ENCODE measurements at regions not wholly inside any gene's neighbourhood (a gene's known extent, or its start where the extent isn't known, plus 50 kb on each side); places are given as distances from the start of the nearest gene placed in this dataset.
A peak's percentile ranks its signal among the peaks of the same experiment; 100 is the strongest.

DNA sequence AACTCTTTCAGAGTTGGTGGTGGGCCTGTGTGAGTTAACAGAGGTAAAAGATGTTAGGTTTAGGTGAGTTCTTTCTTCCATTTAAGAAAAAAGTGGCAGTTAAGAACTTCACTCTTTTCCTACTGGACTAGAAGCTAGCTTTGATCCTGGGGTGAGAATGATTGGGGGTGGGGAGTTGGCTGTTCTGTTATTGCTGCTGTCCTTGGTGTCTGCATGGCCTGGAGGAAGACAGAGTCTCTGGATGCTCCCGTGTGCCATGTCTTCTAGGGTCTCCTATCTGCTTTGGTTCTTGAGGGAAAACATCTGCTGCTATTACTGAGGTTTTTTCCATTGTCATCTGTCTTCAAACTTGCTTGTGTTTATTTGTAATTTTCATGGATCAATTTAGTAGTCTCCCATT is 275.7 kb downstream of the HLX start:
- H3K27me3 Mint-ChIP-seq (ENCODE audit: low read depth in 2 of 2), result no peaks in the 10 kb centered on the region
- H3K27ac ChIP-seq (ENCODE audit: low read length), result no peak overlapping the region
- DNase-seq (no peak), ATAC-seq (no peak)
- no peak overlapping the region for H3K27ac Mint-ChIP-seq
- H3K4me3 ChIP-seq (ENCODE audit: low read length), result no peak overlapping the region
- no peak overlapping the region for H3K4me3 Mint-ChIP-seq
- no peaks in the 10 kb centered on the region for H3K36me3 Mint-ChIP-seq
- no peaks in the 10 kb centered on the region for H3K4me1 Mint-ChIP-seq
- H3K9me3 Mint-ChIP-seq, result no peaks in the 10 kb centered on the region
- TF ChIP-seq, protein P1, sequence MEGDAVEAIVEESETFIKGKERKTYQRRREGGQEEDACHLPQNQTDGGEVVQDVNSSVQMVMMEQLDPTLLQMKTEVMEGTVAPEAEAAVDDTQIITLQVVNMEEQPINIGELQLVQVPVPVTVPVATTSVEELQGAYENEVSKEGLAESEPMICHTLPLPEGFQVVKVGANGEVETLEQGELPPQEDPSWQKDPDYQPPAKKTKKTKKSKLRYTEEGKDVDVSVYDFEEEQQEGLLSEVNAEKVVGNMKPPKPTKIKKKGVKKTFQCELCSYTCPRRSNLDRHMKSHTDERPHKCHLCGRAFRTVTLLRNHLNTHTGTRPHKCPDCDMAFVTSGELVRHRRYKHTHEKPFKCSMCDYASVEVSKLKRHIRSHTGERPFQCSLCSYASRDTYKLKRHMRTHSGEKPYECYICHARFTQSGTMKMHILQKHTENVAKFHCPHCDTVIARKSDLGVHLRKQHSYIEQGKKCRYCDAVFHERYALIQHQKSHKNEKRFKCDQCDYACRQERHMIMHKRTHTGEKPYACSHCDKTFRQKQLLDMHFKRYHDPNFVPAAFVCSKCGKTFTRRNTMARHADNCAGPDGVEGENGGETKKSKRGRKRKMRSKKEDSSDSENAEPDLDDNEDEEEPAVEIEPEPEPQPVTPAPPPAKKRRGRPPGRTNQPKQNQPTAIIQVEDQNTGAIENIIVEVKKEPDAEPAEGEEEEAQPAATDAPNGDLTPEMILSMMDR (IDR thresholded peaks at IDR 0.05), result no peak
- WGBS (ENCODE audit: insufficient coverage), result 93% methylated on average over 1 of the region's 1 CpG
- no peaks in the 10 kb centered on the region for H3K36me3 ChIP-seq (ENCODE audit: control insufficient read depth, insufficient read depth, low read length)
- no peaks in the 10 kb centered on the region for H3K27me3 ChIP-seq (ENCODE audit: control insufficient read depth, insufficient read depth, low read length)
- H3K4me1 ChIP-seq (ENCODE audit: control insufficient read depth, insufficient read depth, low read length), result peaks cover 3% of the 10 kb centered on the region
- no peaks in the 10 kb centered on the region for H3K9me3 ChIP-seq (ENCODE audit: control insufficient read depth, insufficient read depth, low read length)
- intact Hi-C loops (cut with micrococcal nuclease), result no loop called here

DNA sequence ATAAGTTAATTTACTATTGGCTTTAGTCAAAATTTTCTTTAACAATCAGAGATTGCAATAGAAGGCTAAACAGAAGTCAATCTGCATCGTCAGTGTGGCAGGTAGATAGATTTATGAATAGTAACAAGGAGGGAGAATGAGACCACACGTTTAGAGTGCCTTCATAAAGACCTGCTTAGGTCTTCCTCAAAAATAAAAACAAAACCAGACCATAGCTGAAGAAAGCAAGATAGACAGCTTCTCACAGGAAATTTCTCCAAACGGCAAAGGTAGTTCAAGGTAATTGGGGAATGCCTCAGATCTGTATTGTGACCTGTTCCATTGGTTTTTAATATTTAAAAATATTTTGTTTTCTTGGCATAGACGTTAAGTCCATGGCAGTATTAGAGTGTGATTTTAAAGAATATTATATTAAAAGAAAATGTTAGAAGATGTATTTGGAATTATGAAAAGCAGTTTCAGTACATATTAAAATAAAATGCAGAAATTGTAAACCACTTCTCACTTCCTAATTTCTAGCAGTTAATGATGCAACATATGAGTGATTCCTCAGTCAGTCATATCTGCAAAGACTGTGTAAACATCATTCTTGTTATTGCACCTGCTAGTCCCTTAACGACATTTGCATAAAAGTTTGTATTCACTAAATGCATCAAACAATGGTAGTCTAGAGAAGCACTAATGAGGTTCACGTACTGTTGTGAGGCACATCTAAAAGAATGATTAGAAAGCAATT is 278.0 kb downstream of the HLX start:
- Histone ChIP-seq H3K4me3 (ENCODE audit: low read length) (no peak overlapping the region), H3K27ac (ENCODE audit: low read length) (peak overlapping the region; percentile 23), H3K9me3 (ENCODE audit: control insufficient read depth, insufficient read depth, low read length) (no peaks in the 10 kb centered on the region), H3K36me3 (ENCODE audit: control insufficient read depth, insufficient read depth, low read length) (no peaks in the 10 kb centered on the region), H3K4me1 (ENCODE audit: control insufficient read depth, insufficient read depth, low read length) (peaks cover 3% of the 10 kb centered on the region), H3K27me3 (ENCODE audit: control insufficient read depth, insufficient read depth, low read length) (no peaks in the 10 kb centered on the region)
- 40% methylated on average over 4 of the region's 6 CpGs for WGBS (ENCODE audit: insufficient coverage)
- Mint-ChIP-seq H3K9me3 (peaks cover 0 to 2% of the 10 kb centered on the region in 2 donors), H3K36me3 (no peaks in the 10 kb centered on the region), H3K4me1 (no peaks in the 10 kb centered on the region), H3K27me3 (ENCODE audit: low read depth in 2 of 2) (no peaks in the 10 kb centered on the region), H3K4me3 (no peak overlapping the region), H3K27ac (no peak overlapping the region)
- ATAC-seq, result peak in 1 of 3 donors; percentile 50
- intact Hi-C loops (cut with micrococcal nuclease), result no loop called here
- TF ChIP-seq, protein P1 (IDR thresholded peaks at IDR 0.05), result no peak
- no peak for DNase-seq

DNA sequence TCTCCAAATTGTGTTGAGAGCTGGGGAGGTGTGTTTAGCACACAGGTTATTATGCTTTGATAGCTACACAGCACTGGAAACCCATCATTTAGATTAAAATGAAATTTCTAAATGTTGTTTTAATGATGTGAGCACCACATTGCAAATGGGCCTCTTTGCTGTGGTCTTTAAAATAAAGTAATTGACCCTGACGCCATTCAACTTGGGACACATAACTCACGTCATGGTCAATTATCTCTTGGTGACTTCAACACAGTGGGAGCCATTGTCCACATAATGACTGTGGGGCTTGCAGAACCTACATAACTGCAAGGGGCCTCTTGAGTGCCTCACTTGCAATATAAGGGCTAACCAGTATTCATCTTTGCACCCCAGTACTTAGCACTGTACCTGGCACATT is 280.4 kb downstream of the HLX start:
- intact Hi-C loops (cut with micrococcal nuclease), result no loop called here
- no peak overlapping the region for H3K4me3 ChIP-seq (ENCODE audit: low read length)
- no peak overlapping the region for H3K27ac ChIP-seq (ENCODE audit: low read length)
- H3K36me3 Mint-ChIP-seq, result no peaks in the 10 kb centered on the region
- no peaks in the 10 kb centered on the region for H3K9me3 ChIP-seq (ENCODE audit: control insufficient read depth, insufficient read depth, low read length)
- DNase-seq (no peak), ATAC-seq (no peak)
- peaks cover 0 to 3% of the 10 kb centered on the region in 2 donors for H3K27me3 Mint-ChIP-seq (ENCODE audit: low read depth in 2 of 2)
- H3K4me3 Mint-ChIP-seq, result no peak overlapping the region
- peaks cover 0 to 2% of the 10 kb centered on the region in 2 donors for H3K9me3 Mint-ChIP-seq
- no peaks in the 10 kb centered on the region for H3K4me1 Mint-ChIP-seq
- H3K4me1 ChIP-seq (ENCODE audit: control insufficient read depth, insufficient read depth, low read length), result peaks cover 3% of the 10 kb centered on the region
- no peaks in the 10 kb centered on the region for H3K27me3 ChIP-seq (ENCODE audit: control insufficient read depth, insufficient read depth, low read length)
- WGBS (ENCODE audit: insufficient coverage), result 95% methylated on average over 2 of the region's 2 CpGs
- TF ChIP-seq, protein P1 (IDR thresholded peaks at IDR 0.05), result no peak
- H3K36me3 ChIP-seq (ENCODE audit: control insufficient read depth, insufficient read depth, low read length), result no peaks in the 10 kb centered on the region
- no peak overlapping the region for H3K27ac Mint-ChIP-seq

DNA sequence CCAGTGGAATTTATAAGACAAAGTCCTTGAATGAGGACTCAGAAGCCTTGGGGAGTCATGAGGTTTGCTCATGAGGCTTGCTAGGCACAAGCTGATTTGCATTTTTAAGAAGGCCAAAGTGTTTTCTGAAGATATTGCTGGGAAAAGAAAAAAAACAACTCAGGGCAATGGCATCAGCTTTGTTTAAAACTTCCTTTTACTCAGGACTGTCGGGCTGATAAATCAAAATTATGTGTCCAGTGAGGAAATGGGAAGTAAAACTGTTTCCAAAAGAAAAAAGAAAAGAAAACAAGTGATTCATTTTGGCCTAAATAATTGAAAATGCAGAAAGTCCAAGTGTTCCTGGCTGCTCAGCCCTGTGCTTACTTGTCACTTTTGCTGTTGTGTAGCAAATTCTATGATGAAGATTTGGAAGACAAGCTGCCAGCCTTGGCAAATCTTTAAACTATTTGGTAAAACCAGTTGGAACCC is 282.4 kb downstream of the HLX start:
- Mint-ChIP-seq H3K36me3 (no peaks in the 10 kb centered on the region), H3K27ac (no peak overlapping the region), H3K4me1 (no peaks in the 10 kb centered on the region), H3K4me3 (no peak overlapping the region), H3K27me3 (ENCODE audit: low read depth in 2 of 2) (peaks cover 0 to 7% of the 10 kb centered on the region in 2 donors), H3K9me3 (peaks cover 0 to 2% of the 10 kb centered on the region in 2 donors)
- ATAC-seq, result no peak
- intact Hi-C loops (cut with micrococcal nuclease), result no loop called here
- WGBS (ENCODE audit: insufficient coverage), result 43% methylated on average over 1 of the region's 1 CpG
- no peaks in the 10 kb centered on the region for H3K27me3 ChIP-seq (ENCODE audit: control insufficient read depth, insufficient read depth, low read length)
- H3K36me3 ChIP-seq (ENCODE audit: control insufficient read depth, insufficient read depth, low read length), result no peaks in the 10 kb centered on the region
- no peak overlapping the region for H3K27ac ChIP-seq (ENCODE audit: low read length)
- DNase-seq, result no peak
- TF ChIP-seq, protein P1 (IDR thresholded peaks at IDR 0.05), result no peak
- no peak overlapping the region for H3K4me3 ChIP-seq (ENCODE audit: low read length)
- no peaks in the 10 kb centered on the region for H3K9me3 ChIP-seq (ENCODE audit: control insufficient read depth, insufficient read depth, low read length)
- H3K4me1 ChIP-seq (ENCODE audit: control insufficient read depth, insufficient read depth, low read length), result peaks cover 3% of the 10 kb centered on the region

Data from natural killer cell (primary cell).